Progenitor cell of endocrine pancreas (in vitro differentiated cells): ENCODE measurements at regions not wholly inside any gene's neighbourhood (a gene's known extent, or its start where the extent isn't known, plus 50 kb on each side); places are given as distances from the start of the nearest gene placed in this dataset.

Experiments used
- DNase-seq: peaks from one replicate; pipeline ENCODE4 v3.0.0; 2021; ENCODE audit warnings: low spot score; ENCODE audit not compliant: unreplicated experiment
- H3K27ac Mint-ChIP-seq: 2 replicates; pipeline ENCODE4 v1.8.0; 2021; ENCODE audit warnings: mild to moderate bottlenecking, moderate library complexity, mixed read lengths
- H3K27me3 Mint-ChIP-seq: 2 replicates; pipeline ENCODE4 v1.8.0; 2021; ENCODE audit warnings: mixed read lengths
- H3K36me3 Mint-ChIP-seq: 2 replicates; pipeline ENCODE4 v1.8.0; 2022; ENCODE audit warnings: mixed read lengths; ENCODE audit not compliant: insufficient read depth
- H3K4me1 Mint-ChIP-seq: 2 replicates; pipeline ENCODE4 v1.8.0; 2021; ENCODE audit warnings: low read depth, mixed read lengths
- H3K4me3 Mint-ChIP-seq: 2 replicates; pipeline ENCODE4 v1.8.0; 2021; ENCODE audit warnings: low read depth, mild to moderate bottlenecking, moderate library complexity, mixed read lengths
- H3K9me3 Mint-ChIP-seq: 2 replicates; pipeline ENCODE4 v1.8.0; 2021; ENCODE audit warnings: low read depth, mixed read lengths
- TF ChIP-seq, protein P1 (sequence below): fragments of 200-600 bp; sonication (generic); IDR thresholded peaks from one replicate; pipeline ENCODE4 v1.5.0; 2021; ENCODE audit warnings: antibody characterized with exemption, mild to moderate bottlenecking; ENCODE audit not compliant: unreplicated experiment

DNA sequence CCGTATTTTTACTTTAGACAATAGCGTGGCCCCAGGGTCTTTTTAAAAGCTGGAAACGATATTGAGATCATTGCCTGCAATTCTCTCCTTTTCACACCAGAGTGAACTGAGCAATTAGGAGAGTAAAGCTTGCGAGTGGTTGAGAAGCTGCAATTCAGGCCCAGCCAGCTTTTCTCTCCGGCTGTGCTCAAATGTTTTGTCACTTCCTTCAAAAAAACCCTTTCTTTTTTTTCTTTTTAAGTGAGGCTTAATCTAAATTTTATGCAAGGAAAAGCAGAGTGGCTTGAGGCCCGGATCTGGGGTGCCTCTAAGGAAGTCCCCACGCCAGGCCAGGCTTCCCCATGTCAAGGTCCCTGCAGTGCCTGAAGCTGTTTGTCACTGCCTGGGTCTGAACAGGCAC lies 433.9 kb downstream of the GLRX3 start:
- no peaks in the 10 kb centered on the region for H3K9me3 Mint-ChIP-seq
- peaks cover 27% of the 10 kb centered on the region for H3K27me3 Mint-ChIP-seq

DNA sequence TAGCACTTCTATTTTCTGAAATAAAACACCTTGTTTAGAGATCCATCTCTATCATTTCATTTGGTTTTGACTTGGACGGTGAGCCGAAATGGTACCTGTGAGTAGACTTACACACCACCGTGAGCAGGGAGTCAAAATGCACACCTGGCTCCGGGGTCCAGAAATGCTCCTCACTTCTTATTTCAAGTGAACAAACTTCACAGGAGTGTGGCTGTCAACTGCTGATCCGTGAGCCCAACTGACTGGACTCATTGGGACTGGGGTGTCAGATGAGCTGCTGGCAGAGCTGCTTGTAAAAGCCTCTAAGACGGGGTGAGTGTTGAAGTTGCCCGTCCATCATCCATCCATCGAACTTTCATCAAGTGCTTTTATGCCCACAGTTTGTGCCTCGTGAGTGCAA lies 435.5 kb downstream of the GLRX3 start:
- Mint-ChIP-seq H3K4me1 (no peaks in the 10 kb centered on the region), H3K4me3 (no peak overlapping the region), H3K36me3 (no peaks in the 10 kb centered on the region), H3K9me3 (no peaks in the 10 kb centered on the region), H3K27me3 (peaks cover 36% of the 10 kb centered on the region), H3K27ac (no peak overlapping the region)
- no peak for DNase-seq
- TF ChIP-seq, protein P1, sequence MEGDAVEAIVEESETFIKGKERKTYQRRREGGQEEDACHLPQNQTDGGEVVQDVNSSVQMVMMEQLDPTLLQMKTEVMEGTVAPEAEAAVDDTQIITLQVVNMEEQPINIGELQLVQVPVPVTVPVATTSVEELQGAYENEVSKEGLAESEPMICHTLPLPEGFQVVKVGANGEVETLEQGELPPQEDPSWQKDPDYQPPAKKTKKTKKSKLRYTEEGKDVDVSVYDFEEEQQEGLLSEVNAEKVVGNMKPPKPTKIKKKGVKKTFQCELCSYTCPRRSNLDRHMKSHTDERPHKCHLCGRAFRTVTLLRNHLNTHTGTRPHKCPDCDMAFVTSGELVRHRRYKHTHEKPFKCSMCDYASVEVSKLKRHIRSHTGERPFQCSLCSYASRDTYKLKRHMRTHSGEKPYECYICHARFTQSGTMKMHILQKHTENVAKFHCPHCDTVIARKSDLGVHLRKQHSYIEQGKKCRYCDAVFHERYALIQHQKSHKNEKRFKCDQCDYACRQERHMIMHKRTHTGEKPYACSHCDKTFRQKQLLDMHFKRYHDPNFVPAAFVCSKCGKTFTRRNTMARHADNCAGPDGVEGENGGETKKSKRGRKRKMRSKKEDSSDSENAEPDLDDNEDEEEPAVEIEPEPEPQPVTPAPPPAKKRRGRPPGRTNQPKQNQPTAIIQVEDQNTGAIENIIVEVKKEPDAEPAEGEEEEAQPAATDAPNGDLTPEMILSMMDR = no peak

More for the DNA sequence above, 433.9 kb downstream of the GLRX3 start:
- no peak for DNase-seq
- Mint-ChIP-seq H3K4me1 (no peaks in the 10 kb centered on the region), H3K4me3 (no peak overlapping the region), H3K27ac (no peak overlapping the region), H3K36me3 (no peaks in the 10 kb centered on the region)
- TF ChIP-seq, protein P1 = no peak

DNA sequence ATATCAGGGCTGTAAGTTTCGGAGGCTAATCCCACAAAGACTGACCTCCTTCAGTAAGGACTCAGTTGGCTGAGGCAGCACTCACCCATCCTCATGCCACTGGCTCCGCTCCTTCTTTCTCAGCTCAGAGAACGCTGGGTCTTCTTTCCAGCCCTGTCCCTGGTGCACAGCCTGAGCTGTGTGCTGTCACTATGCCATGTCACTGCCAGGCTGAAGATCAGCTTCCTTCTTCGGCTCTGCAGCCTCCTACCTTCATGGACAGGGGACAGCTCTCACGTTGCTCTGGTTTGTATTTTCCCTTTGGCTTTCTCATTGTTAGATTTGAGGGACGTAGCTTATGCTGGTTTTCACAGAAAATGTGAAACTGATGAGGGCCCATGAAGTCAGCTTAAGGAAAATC lies 437.3 kb downstream of the GLRX3 start:
- peaks cover 38% of the 10 kb centered on the region for H3K27me3 Mint-ChIP-seq
- H3K27ac Mint-ChIP-seq = no peak overlapping the region
- H3K9me3 Mint-ChIP-seq = no peaks in the 10 kb centered on the region
- TF ChIP-seq, protein P1 = no peak
- no peak overlapping the region for H3K4me3 Mint-ChIP-seq
- H3K36me3 Mint-ChIP-seq = no peaks in the 10 kb centered on the region
- H3K4me1 Mint-ChIP-seq = no peaks in the 10 kb centered on the region
- DNase-seq = no peak

DNA sequence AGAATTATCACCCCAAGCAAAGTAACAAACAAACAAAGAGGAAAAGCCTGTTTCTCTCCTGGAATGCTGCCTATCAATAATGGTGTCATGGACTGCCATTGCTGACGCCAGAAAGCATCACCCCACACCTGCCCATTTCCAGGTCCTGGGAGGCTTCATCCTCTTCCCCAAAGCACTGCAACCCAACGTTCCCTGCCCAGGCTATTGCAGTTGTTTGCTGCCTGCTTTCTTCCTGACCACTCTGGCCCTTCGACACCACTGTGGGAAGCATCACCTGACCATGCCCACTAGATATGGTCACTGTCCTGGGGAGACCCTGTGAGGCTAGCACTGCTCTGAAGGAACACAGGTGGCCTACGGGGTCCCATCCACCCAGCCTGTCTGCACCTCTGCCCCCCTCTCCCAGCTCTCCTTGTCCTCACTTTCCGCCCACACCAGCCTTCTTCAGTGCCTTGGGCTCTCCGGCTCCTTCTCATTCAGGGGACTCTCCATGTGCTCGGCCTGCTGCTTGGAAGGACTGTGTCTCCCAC lies 439.6 kb downstream of the GLRX3 start:
- H3K36me3 Mint-ChIP-seq = no peaks in the 10 kb centered on the region
- no peak for DNase-seq
- H3K27ac Mint-ChIP-seq = no peak overlapping the region
- TF ChIP-seq, protein P1 = no peak
- no peaks in the 10 kb centered on the region for H3K4me1 Mint-ChIP-seq
- peaks cover 48% of the 10 kb centered on the region for H3K27me3 Mint-ChIP-seq
- no peak overlapping the region for H3K4me3 Mint-ChIP-seq
- H3K9me3 Mint-ChIP-seq = no peaks in the 10 kb centered on the region

DNA sequence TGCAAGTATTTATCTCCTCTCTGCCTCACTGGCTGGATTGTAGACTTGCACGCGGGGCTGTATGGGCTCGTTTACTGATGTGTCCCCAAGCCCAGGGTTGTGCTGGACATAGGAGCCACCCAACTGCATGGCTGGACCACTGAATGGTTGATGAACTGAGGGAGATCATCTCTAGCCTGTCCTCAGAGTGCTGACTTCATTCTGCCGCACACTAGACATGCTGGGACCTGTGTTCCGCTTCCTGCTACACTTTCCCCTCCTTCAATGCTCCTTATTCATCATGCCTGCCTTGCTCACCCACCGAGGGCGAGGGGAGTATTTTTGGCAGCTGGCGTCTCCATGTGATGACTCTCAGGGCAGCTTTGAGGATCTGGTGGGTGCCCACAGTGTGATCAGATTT lies 440.2 kb downstream of the GLRX3 start:
- H3K9me3 Mint-ChIP-seq = no peaks in the 10 kb centered on the region

More for the DNA sequence above, 440.2 kb downstream of the GLRX3 start:
- H3K4me3 Mint-ChIP-seq = no peak overlapping the region
- no peak overlapping the region for H3K27ac Mint-ChIP-seq
- peaks cover 52% of the 10 kb centered on the region for H3K27me3 Mint-ChIP-seq
- TF ChIP-seq, protein P1 = no peak
- DNase-seq = no peak
- H3K4me1 Mint-ChIP-seq = no peaks in the 10 kb centered on the region
- H3K36me3 Mint-ChIP-seq = no peaks in the 10 kb centered on the region
